Aorta (tissue), 5 donors: ENCODE measurements at regions not wholly inside any gene's neighbourhood (a gene's known extent, or its start where the extent isn't known, plus 50 kb on each side); places are given as distances from the start of the nearest gene placed in this dataset.

ENCODE experiments used
- ATAC-seq: fragments of 200-7000 bp; cut with Tn5 transposase; one replicate; pipeline ENCODE4 v1.9.1; 2022; ENCODE audit warnings: moderate library complexity; ENCODE audit not compliant: low FRiP score
- DNase-seq, 2 donors: peaks; one replicate each; pipeline ENCODE4 v3.0.0-alpha.2; 2020
- H3K27ac ChIP-seq, 2 donors: one replicate each; pipeline ENCODE4 v1.5.1; 2013; ENCODE audit warnings: low read length in 2 of 2, mild to moderate bottlenecking in 2 of 2, moderate library complexity in 2 of 2, control low read depth in 1 of 2, inconsistent platforms in 1 of 2, low read depth in 1 of 2
- H3K27me3 ChIP-seq, 2 donors: one replicate each; pipeline ENCODE4 v1.6.1; 2013; ENCODE audit warnings: control low read depth in 1 of 2, low read length in 1 of 2, mild to moderate bottlenecking in 1 of 2, moderate library complexity in 1 of 2; ENCODE audit not compliant: insufficient read depth in 2 of 2, control insufficient read depth in 1 of 2
- H3K36me3 ChIP-seq, 2 donors: one replicate each; pipeline ENCODE4 v1.6.1; 2013; ENCODE audit warnings: control low read depth in 1 of 2, low read length in 1 of 2, mild to moderate bottlenecking in 1 of 2; ENCODE audit not compliant: insufficient read depth in 2 of 2, control insufficient read depth in 1 of 2
- H3K4me1 ChIP-seq, 2 donors: one replicate each; pipeline ENCODE4 v1.6.1; 2013; ENCODE audit warnings: low read length in 2 of 2, control low read depth in 1 of 2, mild to moderate bottlenecking in 1 of 2, moderate library complexity in 1 of 2; ENCODE audit not compliant: insufficient read depth in 2 of 2, control insufficient read depth in 1 of 2
- H3K4me3 ChIP-seq, 2 donors: one replicate each; pipeline ENCODE4 v1.5.1; 2013; ENCODE audit warnings: low read length in 2 of 2, control low read depth in 1 of 2, mild to moderate bottlenecking in 1 of 2
- H3K9me3 ChIP-seq: one replicate; pipeline ENCODE4 v1.6.1; 2013; ENCODE audit warnings: mild to moderate bottlenecking, low read length; ENCODE audit not compliant: control insufficient read depth
- WGBS, 2 donors: extraction: QIAGEN DNeasy Blood & Tissue Kit; methylation state at CpG; one replicate each; pipeline ENCODE4 v1.1.7; 2013; 5-methylcytosine and 5-hydroxymethylcytosine counted together
- intact Hi-C, 2 donors: fragments of 100-400 bp; cut with DNase I; formaldehyde crosslinking; loops; one replicate each; pipeline versions ENCODE4 v1.14.2 to v1.15.0; 2022
- donor health status: healthy with polysubstance abuse.
- donor health status: Bipolar disorder and iron deficiency.
- donor health status: DM: no; HTN: no; CAD: no.
- donor health status: DM: no; HTN: no; CAD: no.
- donor health status: DM: yes; HTN: yes; CAD: no.

DNA sequence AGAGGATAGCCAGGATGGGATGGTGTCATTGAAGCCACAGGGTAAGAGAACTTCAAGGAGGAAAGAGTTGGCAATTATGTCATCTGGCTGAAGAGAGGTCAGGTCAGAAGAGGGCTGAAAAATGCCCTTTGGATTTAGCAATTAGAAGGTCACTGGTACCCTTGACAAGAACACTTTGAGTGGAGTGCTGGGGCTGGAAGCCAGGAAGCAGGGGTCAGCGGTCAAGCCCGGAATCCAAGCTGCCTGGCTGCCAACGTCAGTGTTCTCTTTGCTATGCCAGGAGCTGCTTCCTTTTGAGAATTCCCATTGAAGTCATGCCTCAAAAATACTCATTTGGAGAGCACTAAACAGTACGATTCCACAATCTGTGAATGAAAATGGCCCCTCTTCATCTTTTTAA, 386.5 kb downstream of the SHQ1 start:
- DNase-seq (no peak), ATAC-seq (no peak)
- no peaks in the 10 kb centered on the region for H3K4me1 ChIP-seq
- no peaks in the 10 kb centered on the region for H3K9me3 ChIP-seq
- no peak overlapping the region for H3K27ac ChIP-seq
- 41 to 49% methylated on average over 4 of the region's 4 CpGs for WGBS, 2 donors
- intact Hi-C loops, result no loop called here
- no peaks in the 10 kb centered on the region for H3K27me3 ChIP-seq
- H3K4me3 ChIP-seq, result no peak overlapping the region
- H3K36me3 ChIP-seq, result no peaks in the 10 kb centered on the region

DNA sequence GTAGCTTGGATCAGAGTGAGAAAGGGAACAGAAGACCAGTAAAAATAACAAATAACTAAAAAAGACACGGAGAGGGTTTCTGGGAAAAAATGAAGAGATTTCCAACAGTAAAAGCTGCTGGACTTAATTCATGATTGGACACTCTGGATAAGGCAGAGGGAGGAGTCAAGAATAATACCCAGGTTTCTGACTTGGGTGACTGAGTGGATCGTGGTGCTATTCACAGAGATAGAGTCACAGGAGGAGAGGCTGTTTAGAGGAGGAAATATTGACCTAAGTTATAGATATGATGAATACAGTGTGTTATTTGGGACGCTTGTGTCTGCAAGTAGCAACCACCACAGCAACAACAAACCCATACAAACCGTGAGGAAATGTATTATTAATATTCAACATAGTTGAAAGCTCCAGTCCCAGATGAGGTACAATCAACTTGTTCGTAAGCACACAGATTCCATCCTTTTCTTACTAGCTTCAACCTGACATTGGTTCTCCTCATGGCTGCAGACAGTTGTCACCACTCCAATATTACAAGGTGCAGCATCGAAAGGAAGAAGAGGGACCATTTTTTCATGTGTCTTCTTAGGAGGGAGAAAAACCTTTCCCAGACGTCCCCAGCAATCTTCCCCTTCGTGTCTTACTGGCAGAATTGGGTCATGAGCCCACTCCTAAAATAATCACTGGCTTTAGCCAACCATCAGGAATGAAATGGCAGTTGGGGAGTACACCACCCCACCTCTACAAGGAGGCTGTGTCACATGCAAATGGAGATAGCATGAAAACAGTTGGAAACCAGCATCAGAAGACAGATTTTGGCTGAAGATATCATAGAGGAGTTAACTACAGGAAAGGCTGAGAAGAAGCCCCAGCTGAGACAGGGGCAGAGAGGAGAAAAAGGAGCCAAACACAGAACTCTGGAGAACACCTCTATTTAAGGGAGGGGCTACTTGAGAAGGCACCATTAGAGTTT, 387.8 kb downstream of the SHQ1 start:
- ATAC-seq, result no peak
- Histone ChIP-seq H3K27me3 (no peaks in the 10 kb centered on the region), H3K9me3 (no peaks in the 10 kb centered on the region), H3K36me3 (no peaks in the 10 kb centered on the region), H3K4me3 (no peak overlapping the region), H3K27ac (no peak overlapping the region), H3K4me1 (no peaks in the 10 kb centered on the region)
- no peak for DNase-seq
- intact Hi-C loops, result no loop called here
- WGBS, 2 donors, result 88 to 91% methylated on average over 8 of the region's 8 CpGs

DNA sequence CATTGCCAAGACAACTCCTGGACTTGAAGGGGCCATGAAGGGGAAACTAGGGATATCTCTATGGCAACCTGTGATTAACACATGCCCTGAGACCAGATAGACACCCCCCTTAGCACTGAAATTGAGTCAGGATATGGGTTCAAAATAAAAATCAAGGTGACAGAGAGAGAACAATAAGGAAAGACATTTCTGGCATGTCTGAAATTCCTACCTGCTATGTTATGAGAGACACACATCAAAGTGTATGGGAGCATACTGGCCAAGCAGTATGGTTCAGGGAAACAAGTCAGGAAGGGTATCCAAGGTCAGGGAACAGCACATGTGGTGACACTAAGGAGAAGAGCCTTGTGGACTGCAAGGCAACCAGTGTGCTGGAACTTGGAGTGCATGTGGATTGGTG, 388.7 kb downstream of the SHQ1 start:
- H3K27me3 ChIP-seq, result no peaks in the 10 kb centered on the region
- no peak overlapping the region for H3K27ac ChIP-seq
- intact Hi-C loops, result no loop called here
- ATAC-seq (no peak), DNase-seq (no peak)
- H3K4me3 ChIP-seq, result no peak overlapping the region
- H3K9me3 ChIP-seq, result no peaks in the 10 kb centered on the region
- no peaks in the 10 kb centered on the region for H3K4me1 ChIP-seq
- H3K36me3 ChIP-seq, result no peaks in the 10 kb centered on the region

DNA sequence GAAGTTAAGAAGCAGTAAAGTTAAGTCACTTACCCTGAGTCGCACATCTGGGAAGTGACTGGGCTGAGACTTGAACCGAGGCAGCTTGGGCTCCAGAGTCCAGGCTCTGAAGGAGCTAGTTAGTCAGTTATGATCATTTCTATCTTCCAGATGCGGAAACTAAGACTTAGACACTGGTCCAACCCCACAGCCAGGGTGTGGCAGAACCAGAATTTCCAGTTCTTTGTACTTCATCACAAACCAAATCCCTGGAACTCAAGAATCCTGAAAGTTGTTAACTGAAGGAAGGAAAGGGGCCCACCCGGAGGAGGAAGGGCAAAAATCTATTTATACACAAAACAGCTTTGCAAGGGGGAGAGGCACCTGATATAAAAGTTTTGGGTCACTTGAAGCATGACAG, 389.9 kb downstream of the SHQ1 start:
- Histone ChIP-seq H3K27me3 (no peaks in the 10 kb centered on the region), H3K4me3 (no peak overlapping the region), H3K36me3 (no peaks in the 10 kb centered on the region), H3K9me3 (no peaks in the 10 kb centered on the region), H3K27ac (no peak overlapping the region), H3K4me1 (no peaks in the 10 kb centered on the region)
- intact Hi-C loops, result no loop called here
- 89 to 95% methylated on average over 4 of the region's 4 CpGs for WGBS, 2 donors
- no peak for DNase-seq
- ATAC-seq, result no peak

DNA sequence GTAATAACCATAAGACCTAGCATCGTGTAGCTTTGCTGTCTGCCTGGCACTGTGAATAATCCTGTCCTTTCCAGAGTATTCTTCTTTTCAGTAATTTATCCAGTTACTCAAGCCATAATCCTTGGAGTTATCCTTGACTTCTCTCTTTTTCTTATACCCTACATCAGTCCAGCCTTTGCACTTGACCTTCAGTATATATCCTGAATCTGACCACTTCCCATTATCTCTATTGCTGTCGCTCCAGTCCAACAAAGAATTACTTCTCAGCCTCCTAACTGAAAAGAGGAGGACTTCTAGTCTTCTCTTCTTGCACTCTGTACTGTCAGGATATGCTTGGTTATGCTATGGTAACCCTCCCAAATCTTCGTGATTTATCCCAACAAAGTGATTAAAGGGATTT, 393.8 kb downstream of the SHQ1 start:
- no peak for ATAC-seq
- Histone ChIP-seq H3K27me3 (no peaks in the 10 kb centered on the region), H3K4me1 (no peaks in the 10 kb centered on the region), H3K4me3 (no peak overlapping the region), H3K27ac (no peak overlapping the region), H3K9me3 (no peaks in the 10 kb centered on the region), H3K36me3 (no peaks in the 10 kb centered on the region)
- 92 to 95% methylated on average over 3 of the region's 3 CpGs for WGBS, 2 donors
- intact Hi-C loops, result no loop called here
- no peak for DNase-seq

DNA sequence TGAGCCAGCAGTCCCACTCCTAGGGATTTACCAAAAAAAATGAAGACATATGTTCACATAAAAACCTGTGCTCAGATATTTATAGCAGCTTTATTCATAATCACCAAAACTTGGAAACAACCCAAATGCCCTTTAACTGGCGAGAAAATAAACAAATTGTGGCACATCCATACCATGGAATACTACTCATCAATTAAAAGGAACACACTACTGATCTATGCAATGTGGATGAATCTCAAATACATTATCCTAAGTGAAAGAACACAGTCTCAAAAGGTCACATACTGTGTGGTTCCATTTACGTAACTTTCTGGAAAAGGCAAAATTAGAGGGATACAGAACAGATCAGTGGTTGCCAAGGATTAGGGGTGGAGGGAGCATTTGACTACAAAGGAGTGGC, 394.5 kb downstream of the SHQ1 start:
- Histone ChIP-seq H3K27me3 (no peaks in the 10 kb centered on the region), H3K36me3 (no peaks in the 10 kb centered on the region), H3K4me3 (no peak overlapping the region), H3K27ac (no peak overlapping the region), H3K4me1 (no peaks in the 10 kb centered on the region), H3K9me3 (no peaks in the 10 kb centered on the region)
- WGBS, 2 donors, result 81 to 82% methylated on average over 2 of the region's 2 CpGs
- DNase-seq, result no peak
- intact Hi-C loops, result no loop called here
- ATAC-seq, result no peak

DNA sequence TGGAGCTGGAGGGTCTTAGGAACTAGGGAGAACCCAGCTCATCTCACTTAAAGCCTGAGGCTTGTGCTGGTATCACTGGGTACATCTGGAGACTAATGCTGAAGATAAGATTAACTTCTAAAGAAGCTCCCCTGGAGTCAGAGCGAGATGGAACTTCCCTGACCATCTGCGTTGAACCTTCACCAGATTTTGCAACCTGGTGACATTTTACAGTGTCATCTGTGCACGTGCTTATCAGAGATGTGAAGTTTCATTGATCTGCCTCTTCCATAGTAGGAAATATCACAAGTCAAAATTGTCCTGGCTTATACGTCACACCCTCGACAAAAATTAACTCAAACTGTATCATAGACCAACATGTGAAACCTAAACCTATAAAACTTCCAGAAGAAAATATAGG, 395.5 kb downstream of the SHQ1 start:
- no peaks in the 10 kb centered on the region for H3K4me1 ChIP-seq
- no peaks in the 10 kb centered on the region for H3K27me3 ChIP-seq
- ATAC-seq, result no peak
- no peak for DNase-seq
- no peaks in the 10 kb centered on the region for H3K36me3 ChIP-seq
- no peaks in the 10 kb centered on the region for H3K9me3 ChIP-seq
- intact Hi-C loops, result no loop called here
- no peak overlapping the region for H3K4me3 ChIP-seq
- H3K27ac ChIP-seq, result no peak overlapping the region
- 90% methylated on average over 5 of the region's 5 CpGs for WGBS, 2 donors

DNA sequence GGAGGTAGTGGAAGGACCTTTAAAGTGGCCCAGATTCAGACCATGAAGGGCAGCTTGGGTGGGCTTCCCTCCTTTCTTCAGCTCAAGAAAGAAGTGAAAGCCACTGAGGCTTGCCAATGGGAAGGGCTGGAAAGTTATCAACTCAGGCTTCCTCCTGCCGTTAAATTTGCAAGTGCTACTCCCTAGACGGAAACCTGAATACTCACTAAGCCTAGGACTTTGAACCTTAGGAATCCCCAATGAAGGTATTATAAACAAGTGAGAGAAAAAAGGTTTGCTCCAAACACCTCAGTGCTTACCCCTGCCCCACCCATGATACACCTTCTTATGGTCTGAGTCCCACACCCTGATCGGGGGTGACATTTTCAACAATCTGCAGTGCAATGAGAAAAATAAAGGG, 396.4 kb downstream of the SHQ1 start:
- ATAC-seq (no peak), DNase-seq (no peak)
- intact Hi-C loops, result no loop called here
- 77 to 79% methylated on average over 3 of the region's 3 CpGs for WGBS, 2 donors
- H3K4me1 ChIP-seq, result no peaks in the 10 kb centered on the region
- no peak overlapping the region for H3K4me3 ChIP-seq
- H3K36me3 ChIP-seq, result no peaks in the 10 kb centered on the region
- no peaks in the 10 kb centered on the region for H3K9me3 ChIP-seq
- no peaks in the 10 kb centered on the region for H3K27me3 ChIP-seq
- H3K27ac ChIP-seq, result no peak overlapping the region

DNA sequence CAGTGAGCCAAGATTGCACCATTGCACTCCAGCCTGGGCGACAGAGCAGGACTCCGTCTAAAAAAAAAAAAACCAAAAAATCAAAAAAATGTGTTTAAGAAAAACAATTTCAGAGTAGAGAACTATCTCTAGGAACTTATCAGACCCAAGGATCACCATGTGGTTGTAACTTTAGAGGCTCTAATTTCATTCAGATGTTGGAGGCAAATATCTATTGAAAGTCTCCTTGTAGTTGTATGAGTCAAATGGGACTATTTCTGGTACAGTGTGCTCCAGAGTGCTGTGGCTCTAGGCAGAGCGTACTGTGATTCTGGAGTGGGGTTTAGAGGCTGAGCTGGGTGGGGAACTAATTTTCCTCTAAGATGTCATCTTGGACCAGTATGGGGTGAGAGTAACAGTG, 398.7 kb downstream of the SHQ1 start:
- Histone ChIP-seq H3K4me1 (no peaks in the 10 kb centered on the region), H3K9me3 (no peaks in the 10 kb centered on the region), H3K36me3 (no peaks in the 10 kb centered on the region), H3K27ac (no peak overlapping the region), H3K27me3 (no peaks in the 10 kb centered on the region), H3K4me3 (no peak overlapping the region)
- intact Hi-C loops, result loop anchor here in 1 of 2 donors (5.0 to 10.0 kb wide), 2 partner anchors 33 to 355 kb away; no protein-coding TSS in a partner anchor
- DNase-seq (no peak), ATAC-seq (no peak)
- 86% methylated on average over 3 of the region's 3 CpGs for WGBS, 2 donors
